Uterus (tissue), 2 donors: ENCODE measurements at regions not wholly inside any gene's neighbourhood (a gene's known extent, or its start where the extent isn't known, plus 50 kb on each side); places are given as distances from the start of the nearest gene placed in this dataset.

Experiments
- CTCF ChIP-seq, 4 experiments: fragments of 200-600 bp in 2 of 4; fragments of 450-650 bp in 2 of 4; sonication (generic) in 2 of 4; IDR thresholded peaks; one replicate each; pipeline ENCODE4 v1.5.1; 2016 to 2019; ENCODE audit warnings: antibody characterized with exemption in 4 of 4, mild to moderate bottlenecking in 2 of 4, moderate library complexity in 1 of 4
- POLR2A ChIP-seq, 2 donors: fragments of 450-650 bp; IDR thresholded peaks; one replicate each; pipeline ENCODE4 v1.6.1; 2016; ENCODE audit warnings: antibody characterized with exemption in 2 of 2, mild to moderate bottlenecking in 1 of 2, moderate library complexity in 1 of 2

- TF ChIP-seq CTCF (IDR thresholded peaks at IDR 0.05) = no peak
- TF ChIP-seq POLR2A (IDR thresholded peaks at IDR 0.05) = no peak
Measured at GRCh38 chr12:126719912-126720705, 1546.9 kb upstream of the TMEM132C start.
